LNCaP clone FGC (cell line): ENCODE measurements at regions not wholly inside any gene's neighbourhood (a gene's known extent, or its start where the extent isn't known, plus 50 kb on each side); places are given as distances from the start of the nearest gene placed in this dataset.

Source experiments
- DNase-seq: peaks from one replicate; pipeline ENCODE4 v3.0.0-alpha.2; 2011; ENCODE audit warnings: low read depth
- H3K4me3 ChIP-seq: 2 replicates; pipeline ENCODE4 v1.5.1; 2011; ENCODE audit warnings: mild to moderate bottlenecking, low read depth, low read length, control low read depth
- CTCF ChIP-seq: IDR thresholded peaks from 2 replicates; pipeline ENCODE4 v1.5.1; 2012; ENCODE audit warnings: mild to moderate bottlenecking; ENCODE audit not compliant: control insufficient read depth, insufficient read depth; ENCODE audit errors: extremely low read depth

DNA sequence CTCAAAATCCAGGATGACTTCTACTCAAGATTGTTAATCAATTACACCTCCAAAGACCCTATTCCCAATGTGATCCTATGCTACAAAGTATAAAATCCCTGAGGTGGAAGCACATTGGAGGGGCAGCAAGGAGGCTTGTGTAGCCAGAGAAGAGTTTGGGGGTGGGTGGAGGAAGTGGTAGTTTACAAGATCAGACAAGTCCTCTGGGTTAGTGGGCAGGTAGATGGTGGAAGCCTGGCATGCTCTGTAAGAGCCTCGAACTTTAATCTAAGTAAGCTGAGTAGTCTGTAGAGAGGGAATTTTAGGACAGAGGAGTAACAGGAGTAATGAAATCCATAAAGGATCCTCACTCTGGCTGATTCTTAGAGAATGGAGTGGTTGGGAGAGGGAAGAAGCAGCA lies 65.0 kb upstream of the KCTD3 start:
- H3K4me3 ChIP-seq = no peak overlapping the region
- TF ChIP-seq CTCF = no peak

DNA sequence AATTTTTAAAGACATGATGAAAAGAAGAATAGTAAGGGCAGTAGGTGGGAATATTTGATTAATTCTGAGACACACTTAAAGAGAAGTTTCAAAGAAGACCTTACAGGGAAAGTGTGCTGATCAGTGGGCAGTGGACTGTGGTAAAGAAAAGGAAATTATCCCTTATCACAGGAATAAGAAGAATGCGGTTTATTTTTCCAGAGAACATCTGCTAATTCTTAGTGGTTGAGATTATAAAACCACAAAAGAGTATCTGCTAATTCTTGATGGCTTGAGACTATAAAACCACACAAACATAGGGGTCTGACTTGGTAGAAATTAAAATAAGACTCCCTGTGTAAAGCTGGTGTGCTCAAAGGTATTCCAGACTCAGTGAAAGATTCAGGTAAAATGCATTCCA lies 60.0 kb upstream of the KCTD3 start:
- H3K4me3 ChIP-seq = no peak overlapping the region
- no peak for DNase-seq
- TF ChIP-seq CTCF = no peak

More for the DNA sequence above, 65.0 kb upstream of the KCTD3 start:
- DNase-seq = no peak

GRCh38 chr1:215508311-215508710 lies 58.8 kb upstream of the KCTD3 start:
- no peak overlapping the region for H3K4me3 ChIP-seq
- no peak for DNase-seq
- TF ChIP-seq CTCF = no peak
